NCI-H774 (cell line): ENCODE measurements at regions not wholly inside any gene's neighbourhood (a gene's known extent, or its start where the extent isn't known, plus 50 kb on each side); places are given as distances from the start of the nearest gene placed in this dataset.
"Not testable (repeated sequence)": the region's sequence is repeated elsewhere in the genome, so short reads cannot be mapped to it uniquely, and the experiment has no call there.

Experiments used
- DNase-seq: peaks from one replicate; lab custom pipeline; 2025; lab: John Stamatoyannopoulos, UW

DNA sequence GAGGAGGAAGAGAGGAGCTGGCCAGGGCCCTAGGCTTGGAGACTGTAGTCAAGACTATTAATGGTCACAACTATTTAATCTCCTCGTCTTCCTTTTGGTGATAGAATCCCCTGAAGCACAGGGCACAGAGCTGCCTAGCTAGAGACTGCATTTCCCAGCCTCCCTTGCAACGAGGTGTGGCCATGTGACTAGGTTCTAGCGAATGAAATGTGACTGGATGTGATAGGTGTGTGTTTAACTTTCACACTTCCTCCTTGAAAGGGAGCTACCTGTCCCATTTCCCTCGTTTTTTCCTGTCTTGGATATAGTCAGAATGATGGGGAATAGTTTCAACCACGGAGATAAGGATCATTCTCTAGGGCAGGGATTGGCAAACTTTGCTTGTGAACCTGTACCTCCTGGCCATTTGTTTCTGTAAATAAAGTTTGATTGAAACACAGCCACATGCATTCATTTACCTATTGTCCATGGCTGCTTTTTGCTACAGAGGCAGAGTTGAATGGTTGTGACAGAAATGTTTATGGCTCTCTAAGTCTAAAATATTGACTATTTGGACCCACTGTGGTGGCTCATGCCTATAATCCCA lies 313.5 kb downstream of the MIAT start:
- DNase-seq = no peak

DNA sequence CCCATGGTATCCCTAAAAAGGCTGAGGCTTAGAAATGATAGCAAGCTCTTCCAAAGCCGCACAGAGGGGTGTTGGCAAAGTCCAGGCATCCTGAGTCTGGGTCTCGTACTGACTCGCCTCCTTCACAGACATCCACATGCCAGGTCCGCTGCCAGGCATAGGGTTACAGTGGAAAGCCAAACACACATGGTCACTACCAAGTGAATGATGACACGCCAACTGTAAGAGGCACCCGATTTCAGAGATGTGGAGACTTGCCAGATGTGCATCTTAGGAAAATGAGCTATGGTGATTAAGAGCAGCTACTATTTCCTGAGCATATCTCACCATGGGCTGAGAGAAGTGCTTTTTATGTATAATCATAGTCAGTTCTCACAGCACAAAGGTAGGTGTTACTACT lies 314.9 kb downstream of the MIAT start:
- DNase-seq = no peak

DNA sequence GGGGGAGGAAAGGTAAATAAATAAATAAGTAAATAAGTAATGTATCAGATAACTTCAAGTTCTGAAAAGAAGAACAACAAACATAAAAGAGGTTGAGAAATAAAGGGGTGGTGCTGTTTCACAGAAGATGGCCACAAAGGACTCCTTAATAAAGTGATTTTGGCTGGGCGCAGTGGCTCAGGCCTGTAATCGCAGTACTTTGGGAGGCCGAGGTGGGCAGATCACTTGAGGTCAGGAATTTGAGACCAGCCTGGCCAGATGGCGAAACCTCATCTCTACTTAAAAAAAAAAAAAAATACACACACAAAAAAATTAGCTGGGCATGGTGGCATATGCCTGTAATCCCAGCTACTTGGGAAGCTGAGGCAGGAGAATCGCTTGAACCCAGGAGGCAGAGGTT lies 315.5 kb downstream of the MIAT start:
- DNase-seq = not testable (repeated sequence)

- no peak for DNase-seq
These were observed 316.6 kb downstream of the MIAT start for GRCh38 chr22:26974034-26974433.

- DNase-seq = no peak
These were observed 317.8 kb downstream of the MIAT start for GRCh38 chr22:26974914-26975803.

DNA sequence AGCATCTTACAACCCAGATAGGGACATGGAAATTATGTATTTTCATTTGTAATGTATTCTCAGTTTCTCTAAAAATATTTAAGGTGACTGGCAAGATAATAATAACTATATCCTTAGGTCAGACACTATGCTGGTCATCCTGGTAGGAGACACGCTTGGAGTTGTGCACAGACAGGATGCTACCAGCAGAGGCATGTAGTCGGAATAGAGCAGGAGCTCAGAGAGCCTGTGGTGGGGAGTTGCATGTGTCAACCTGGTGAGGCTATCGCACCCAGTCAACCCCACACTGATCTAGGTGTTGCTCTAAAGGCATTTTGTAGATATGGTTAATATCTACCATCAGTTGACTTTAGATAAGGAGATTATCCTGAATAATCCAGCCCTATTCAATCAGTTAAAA lies 318.5 kb downstream of the MIAT start:
- no peak for DNase-seq

DNA sequence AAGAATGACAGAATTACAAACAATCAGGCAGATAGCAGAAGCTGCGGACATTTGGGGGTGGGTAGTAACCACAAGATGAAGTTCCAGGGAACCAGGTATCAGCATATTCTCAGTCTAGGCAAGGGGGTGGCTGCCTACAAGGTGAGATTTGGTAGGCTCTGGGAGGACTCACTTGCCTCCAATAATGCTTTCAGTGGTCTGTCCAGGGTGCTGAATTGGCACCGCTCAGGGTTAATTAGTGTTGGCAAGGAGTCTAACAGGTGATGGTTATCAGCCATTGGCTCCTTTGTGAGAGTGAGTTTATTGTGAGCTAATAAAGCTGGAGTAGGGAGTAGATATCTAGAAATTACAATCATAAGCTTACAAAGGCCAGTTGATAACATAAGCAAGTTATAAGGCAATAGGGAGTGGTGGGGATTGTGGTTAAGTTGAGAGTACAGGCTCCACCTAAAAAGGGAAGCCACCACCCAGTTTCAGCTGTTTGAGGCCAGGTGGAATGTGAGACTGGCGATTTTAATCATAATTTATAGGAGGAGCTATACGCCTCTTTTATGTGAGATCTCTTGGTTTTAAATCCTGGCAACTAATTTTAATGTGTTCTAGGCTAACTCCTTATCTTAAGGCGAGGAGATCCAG lies 320.5 kb downstream of the MIAT start:
- DNase-seq = no peak

DNA sequence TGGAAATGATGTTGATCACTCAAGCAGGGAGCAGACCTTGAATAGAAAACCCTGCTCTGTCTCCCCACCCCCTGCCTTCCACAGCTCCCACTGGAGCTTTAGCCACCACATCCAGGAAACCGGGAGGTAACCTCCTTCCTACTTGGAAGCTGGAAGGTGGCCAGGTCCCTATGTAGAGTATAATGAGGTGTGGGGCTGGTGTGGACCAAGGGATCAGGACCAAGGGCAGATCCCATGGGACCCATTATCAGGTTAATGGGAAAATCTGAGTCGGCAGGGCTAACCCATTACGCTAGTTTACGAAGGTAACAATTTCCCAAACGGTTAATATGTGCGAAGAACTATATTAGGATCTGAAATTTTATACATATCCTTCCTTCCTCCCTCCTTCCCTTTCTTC lies 321.9 kb downstream of the MIAT start:
- no peak for DNase-seq

DNA sequence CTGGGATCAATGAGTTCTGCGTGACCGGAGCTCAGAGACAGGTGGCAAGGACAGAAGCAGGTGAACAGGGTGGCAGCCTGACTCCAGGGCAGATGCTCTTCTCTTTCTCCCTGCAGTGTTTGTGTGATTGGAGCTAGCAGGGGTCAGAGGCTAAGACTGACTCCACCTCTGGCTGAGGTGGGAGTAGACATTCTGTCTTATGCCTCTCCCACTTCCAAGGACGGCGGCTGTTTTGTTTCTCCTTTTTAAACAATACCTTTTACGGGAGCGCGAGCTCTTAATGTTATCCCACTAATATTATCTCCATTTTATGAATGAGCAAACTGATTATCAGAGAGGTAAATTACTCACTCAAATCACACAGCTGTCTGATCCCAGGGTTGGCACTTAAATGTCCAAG lies 323.7 kb downstream of the MIAT start:
- no peak for DNase-seq

DNA sequence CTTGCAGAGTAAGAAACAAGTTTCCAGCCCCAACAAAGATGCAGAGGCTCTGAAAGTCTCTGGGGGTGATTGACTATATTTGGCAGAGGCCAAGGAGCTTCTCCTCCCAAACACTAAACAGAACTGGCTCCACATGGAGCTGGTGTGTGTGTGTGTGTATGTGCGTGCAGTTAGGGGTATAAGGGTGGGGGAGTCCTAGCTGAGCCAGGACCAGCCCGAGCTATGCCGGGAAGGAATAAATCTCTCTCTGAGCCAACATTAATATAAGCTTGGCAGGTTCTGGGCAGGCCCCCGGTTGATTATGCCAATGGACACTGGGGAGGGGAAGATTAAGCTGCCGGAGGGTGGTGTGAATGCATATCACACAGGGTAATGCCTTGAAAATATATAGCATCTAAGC lies 324.2 kb downstream of the MIAT start:
- no peak for DNase-seq

GRCh38 chr22:26983311-26983710 lies 325.9 kb downstream of the MIAT start:
- DNase-seq = no peak

DNA sequence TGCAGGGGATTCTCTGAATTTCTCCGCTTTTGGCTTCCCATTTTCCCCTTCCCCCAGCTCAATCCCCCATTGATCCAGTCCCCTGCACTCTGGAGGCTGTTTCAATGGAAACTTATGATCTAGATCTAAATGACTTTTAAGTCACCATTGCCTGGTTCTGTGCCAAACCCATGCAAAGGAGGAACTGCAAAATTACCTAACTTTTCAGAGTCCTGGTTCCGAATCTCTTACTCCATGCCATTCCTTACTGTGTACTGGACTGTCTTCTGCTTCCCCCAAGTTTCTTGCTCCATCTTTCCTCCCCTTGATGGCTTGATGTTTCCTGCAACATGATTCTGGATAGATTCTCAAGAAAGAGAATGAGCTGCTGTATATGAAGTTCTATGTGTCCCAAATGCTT lies 327.8 kb downstream of the MIAT start:
- DNase-seq = no peak

- no peak for DNase-seq
These were observed 328.8 kb downstream of the MIAT start for GRCh38 chr22:26985931-26986782.

DNA sequence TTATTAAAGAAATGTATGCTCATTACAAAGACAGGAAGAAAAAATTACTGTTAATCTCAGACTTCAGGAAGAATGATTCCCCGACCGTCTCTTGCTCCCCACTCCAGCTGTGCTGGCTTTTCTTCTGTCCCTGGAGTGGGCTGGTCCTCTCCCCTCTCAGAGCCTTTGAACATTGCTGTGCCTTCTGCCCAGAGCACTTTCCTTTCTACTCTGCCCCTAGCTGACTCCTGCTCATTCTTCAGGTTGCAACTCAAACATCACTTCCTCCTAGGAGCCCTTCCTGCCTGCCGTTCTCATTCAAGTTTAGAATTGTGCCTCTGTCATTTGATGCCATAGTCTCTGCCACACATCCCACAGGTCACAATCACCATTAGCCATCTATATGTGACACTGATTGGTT lies 329.5 kb downstream of the MIAT start:
- no peak for DNase-seq

GRCh38 chr22:26990503-26991189 lies 333.3 kb downstream of the MIAT start:
- DNase-seq = no peak

- no peak for DNase-seq
These were observed 335.2 kb downstream of the MIAT start for GRCh38 chr22:26992556-26992955.

DNA sequence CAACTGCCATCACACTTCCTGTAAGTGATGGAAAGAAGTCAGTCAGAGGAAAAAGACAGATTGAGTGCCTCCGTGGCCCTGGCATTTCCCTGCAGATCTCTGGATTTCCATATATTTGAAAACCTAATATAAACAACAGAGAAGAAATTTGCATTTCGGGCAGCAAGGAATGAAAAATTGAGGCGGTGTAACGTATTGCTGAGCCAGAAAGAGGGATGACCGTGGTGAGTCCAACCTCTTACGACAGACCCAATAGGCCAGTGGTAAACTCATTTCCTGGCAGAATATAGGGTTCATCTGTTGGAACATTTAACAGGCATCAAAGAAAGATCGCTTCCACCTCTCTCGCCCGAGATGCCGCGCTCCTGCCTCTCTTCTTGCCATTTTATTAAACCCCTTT lies 336.5 kb downstream of the MIAT start:
- DNase-seq = no peak

DNA sequence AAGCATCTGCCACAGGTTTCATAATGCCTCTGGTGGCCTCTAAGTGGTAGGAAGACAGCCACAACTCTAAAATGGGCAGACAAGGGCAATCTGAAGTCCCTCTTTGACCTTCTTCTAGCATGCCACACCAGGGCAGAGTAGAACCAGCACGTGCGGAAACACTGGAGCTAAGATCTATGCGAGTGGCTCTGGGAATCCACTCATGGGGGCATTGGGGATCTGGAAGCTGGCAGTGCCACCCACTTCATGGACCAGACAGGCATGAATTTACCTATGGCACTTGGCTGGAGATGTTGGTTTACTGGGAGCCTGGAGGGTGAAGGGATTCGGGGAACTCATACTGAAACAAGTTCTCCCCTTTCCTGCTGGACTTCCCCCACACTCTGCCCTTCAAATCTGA lies 337.4 kb downstream of the MIAT start:
- DNase-seq = no peak

- no peak for DNase-seq
These were observed 337.8 kb downstream of the MIAT start for GRCh38 chr22:26995235-26995634.

GRCh38 chr22:26996154-26996553 lies 338.8 kb downstream of the MIAT start:
- no peak for DNase-seq

DNA sequence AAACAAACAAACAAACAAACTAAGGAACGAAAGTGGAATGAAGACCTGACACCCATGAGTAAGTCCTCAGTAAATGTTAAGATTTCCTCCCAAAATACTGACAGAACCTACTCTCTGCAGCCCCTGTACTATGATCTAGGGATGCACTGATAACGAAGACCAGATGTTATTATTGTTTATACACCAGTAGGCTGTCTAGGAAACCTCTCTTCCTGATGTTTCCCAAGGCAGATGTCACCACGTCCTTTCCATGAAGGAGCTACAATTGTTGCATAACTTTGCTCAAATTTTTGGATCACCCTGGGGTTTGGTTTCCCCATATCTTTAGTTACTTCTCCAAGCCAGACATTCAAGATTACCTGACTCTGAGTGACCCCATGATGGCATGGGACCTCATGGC lies 340.7 kb downstream of the MIAT start:
- no peak for DNase-seq

- no peak for DNase-seq
These were observed 341.3 kb downstream of the MIAT start for GRCh38 chr22:26998716-26999115.
